HCT116 (cell line): ENCODE measurements at regions not wholly inside any gene's neighbourhood (a gene's known extent, or its start where the extent isn't known, plus 50 kb on each side); places are given as distances from the start of the nearest gene placed in this dataset.

Source experiments
- ATAC-seq: fragments of 200-7000 bp; cut with Tn5 transposase; 2 replicates; pipeline ENCODE4 v1.9.1; 2020; ENCODE audit warnings: mild to moderate bottlenecking, moderate library complexity
- BruUV-seq: library from RNA; stranded (reverse); fragments of 400-500 nt; replicated peaks from 2 replicates; lab custom pipeline; 2021; lab: Mats Ljungman, UMichigan
- CTCF ChIA-PET: fragments of 300-600 bp; sonication (Branson Sonifier 250); formaldehyde crosslinking; loops from one replicate; lab custom pipeline; 2021; ENCODE audit warnings: antibody characterized with exemption; lab: Charles Lee
- POLR2A ChIA-PET: fragments of 300-600, 350-600 bp; sonication (Branson Sonifier 250); formaldehyde crosslinking; loops from one replicate; lab custom pipeline; 2021; ENCODE audit warnings: antibody characterized with exemption; lab: Charles Lee
- RAD21 ChIA-PET, 2 experiments: fragments of 300-600 bp; sonication (Branson Sonifier 250); formaldehyde crosslinking; loops; one replicate each; lab custom pipeline; 2023; ENCODE audit warnings: low total read pairs in 2 of 2; ENCODE audit not compliant: uncharacterized antibody in 2 of 2, unreplicated experiment in 2 of 2, low non-redundant PET in 1 of 2; lab: Charles Lee
- DNase-seq: peaks from one replicate; pipeline ENCODE4 v3.0.0-alpha.2; 2010; ENCODE audit warnings: low read depth, low spot score
- H2AFZ ChIP-seq: fragments of 200-600 bp; shearing (Covaris generic), sonication (generic); 2 replicates; pipeline ENCODE4 v1.6.1; 2017; ENCODE audit warnings: low read depth, mixed run types, mixed read lengths, antibody characterized with exemption, low read length; ENCODE audit not compliant: poor library complexity, severe bottlenecking
- H3K27ac ChIP-seq: 2 replicates; pipeline ENCODE4 v1.5.1; 2012; ENCODE audit warnings: low read depth, low read length
- H3K27me3 ChIP-seq: fragments of 200-600 bp; sonication (generic); 2 replicates; pipeline ENCODE4 v1.6.1; 2016; ENCODE audit warnings: mixed run types, low read length, mixed read lengths; ENCODE audit not compliant: insufficient read depth
- H3K36me3 ChIP-seq, 2 experiments: fragments of 200-500 bp in 1 of 2; fragments of 200-600 bp in 1 of 2; sonication (Bioruptor generic) in 1 of 2; sonication (generic) in 1 of 2; 2 replicates each; pipeline versions ENCODE4 v1.5.1 to v1.6.1; 2014 to 2016; ENCODE audit warnings: low read length in 2 of 2, inconsistent platforms in 1 of 2, mixed read lengths in 1 of 2, mixed run types in 1 of 2; ENCODE audit not compliant: insufficient read depth in 2 of 2, control insufficient read depth in 1 of 2
- H3K4me1 ChIP-seq, 2 experiments: fragments of 200-600 bp in 1 of 2; sonication (generic) in 1 of 2; 2 replicates each; pipeline versions ENCODE4 v1.5.1 to v1.6.1; 2012 to 2017; ENCODE audit warnings: low read length in 2 of 2, inconsistent platforms in 1 of 2, mild to moderate bottlenecking in 1 of 2, mixed read lengths in 1 of 2, mixed run types in 1 of 2, moderate library complexity in 1 of 2; ENCODE audit not compliant: insufficient read depth in 2 of 2, control insufficient read depth in 1 of 2
- H3K4me2 ChIP-seq: fragments of 200-600 bp; sonication (generic); 2 replicates; pipeline ENCODE4 v1.6.1; 2017; ENCODE audit warnings: mixed run types, low read length, mixed read lengths
- H3K4me3 ChIP-seq, 2 experiments: fragments of 200-600 bp in 1 of 2; sonication (generic) in 1 of 2; replicated peaks in 1 of 2; 2 replicates each; pipeline ENCODE4 v1.5.1; 2011 to 2016; ENCODE audit warnings: low read length in 2 of 2, control low read depth in 1 of 2, low read depth in 1 of 2, mild to moderate bottlenecking in 1 of 2, mixed read lengths in 1 of 2, mixed run types in 1 of 2
- H3K79me2 ChIP-seq: fragments of 200-600 bp; sonication (generic); 2 replicates; pipeline ENCODE4 v1.6.1; 2017; ENCODE audit warnings: mild to moderate bottlenecking, mixed run types, low read length, moderate library complexity, mixed read lengths; ENCODE audit not compliant: insufficient read depth
- H3K9ac ChIP-seq: fragments of 200-600 bp; sonication (generic); 2 replicates; pipeline ENCODE4 v1.6.1; 2016; ENCODE audit warnings: low read length, mixed read lengths
- H3K9me2 ChIP-seq: fragments of 200-600 bp; sonication (generic), shearing (Covaris generic); 2 replicates; pipeline ENCODE4 v1.6.1; 2017; ENCODE audit warnings: mixed run types, mild to moderate bottlenecking, moderate library complexity; ENCODE audit not compliant: insufficient read depth
- H3K9me3 ChIP-seq, 2 experiments: fragments of 200-500 bp in 1 of 2; fragments of 200-600 bp in 1 of 2; sonication (Bioruptor generic) in 1 of 2; sonication (generic) in 1 of 2; 2 replicates each; pipeline ENCODE4 v1.6.1; 2014 to 2017; ENCODE audit warnings: low read length in 2 of 2, mixed read lengths in 2 of 2, inconsistent platforms in 1 of 2, low read depth in 1 of 2, mild to moderate bottlenecking in 1 of 2, mixed run types in 1 of 2, moderate library complexity in 1 of 2; ENCODE audit not compliant: control insufficient read depth in 1 of 2, insufficient read depth in 1 of 2
- H4K20me1 ChIP-seq: fragments of 200-600 bp; sonication (generic), shearing (Covaris generic); 2 replicates; pipeline ENCODE4 v1.6.1; 2017; ENCODE audit warnings: mixed run types, mild to moderate bottlenecking, moderate library complexity; ENCODE audit not compliant: insufficient read depth
- ATF3 ChIP-seq: IDR thresholded peaks from 2 replicates; pipeline ENCODE4 v1.6.1; 2012
- CBX3 ChIP-seq: IDR thresholded peaks from 2 replicates; pipeline ENCODE4 v1.6.1; 2012; ENCODE audit warnings: low read depth
- CEBPB ChIP-seq: IDR thresholded peaks from 2 replicates; pipeline ENCODE4 v1.6.1; 2012; ENCODE audit warnings: low read depth
- ELF1 ChIP-seq: IDR thresholded peaks from 2 replicates; pipeline ENCODE4 v1.6.1; 2012; ENCODE audit warnings: low read depth, borderline replicate concordance
- EZH2phosphoT487 ChIP-seq: fragments of 200-600 bp; IDR thresholded peaks from 2 replicates; pipeline ENCODE4 v1.6.1; 2018; ENCODE audit warnings: antibody characterized with exemption, borderline replicate concordance
- JUND ChIP-seq: IDR thresholded peaks from 2 replicates; pipeline ENCODE4 v1.6.1; 2012
- POLR2A ChIP-seq: IDR thresholded peaks from 2 replicates; pipeline ENCODE4 v1.7.0; 2011; ENCODE audit warnings: borderline replicate concordance; ENCODE audit not compliant: insufficient read depth, insufficient read length; ENCODE audit errors: extremely low read depth
- POLR2AphosphoS5 ChIP-seq: IDR thresholded peaks from 2 replicates; pipeline ENCODE4 v1.6.1; 2011; ENCODE audit warnings: mild to moderate bottlenecking, low read depth, low read length, moderate library complexity
- SIN3A ChIP-seq: IDR thresholded peaks from 2 replicates; pipeline ENCODE4 v1.6.1; 2012; ENCODE audit warnings: low read depth
- SP1 ChIP-seq: IDR thresholded peaks from 2 replicates; pipeline ENCODE4 v1.6.1; 2012; ENCODE audit warnings: low read depth
- SRF ChIP-seq: IDR thresholded peaks from 2 replicates; pipeline ENCODE4 v1.6.1; 2012; ENCODE audit warnings: low read depth
- TCF7L2 ChIP-seq: IDR thresholded peaks from 2 replicates; pipeline ENCODE4 v1.7.0; 2011; ENCODE audit warnings: borderline replicate concordance, inconsistent platforms; ENCODE audit not compliant: insufficient read depth, insufficient read length; ENCODE audit errors: extremely low read depth
- YY1 ChIP-seq: IDR thresholded peaks from 2 replicates; pipeline ENCODE4 v1.6.1; 2011; ENCODE audit warnings: low read length, low read depth, moderate library complexity, mild to moderate bottlenecking; ENCODE audit not compliant: insufficient replicate concordance; ENCODE audit errors: extremely low read depth
- ZBTB33 ChIP-seq: IDR thresholded peaks from 2 replicates; pipeline ENCODE4 v1.6.1; 2011; ENCODE audit warnings: mild to moderate bottlenecking, low read length, moderate library complexity; ENCODE audit not compliant: insufficient replicate concordance; ENCODE audit errors: extremely low read depth
- ZFX ChIP-seq: fragments of 450-650 bp; IDR thresholded peaks from 2 replicates; pipeline ENCODE4 v1.6.1; 2017
- ZNF274 ChIP-seq: fragments of 200-500 bp; sonication (Bioruptor generic); IDR thresholded peaks from 2 replicates; pipeline ENCODE4 v1.6.1; 2014; ENCODE audit warnings: mild to moderate bottlenecking, low read depth, low read length, inconsistent platforms
- intact Hi-C: fragments of 100-400 bp; cut with micrococcal nuclease; formaldehyde crosslinking; loops from 2 replicates; pipeline ENCODE4 v1.10.0; 2022
- TF ChIP-seq, protein P1 (sequence below): IDR thresholded peaks from 2 replicates; pipeline ENCODE4 v1.6.1; 2012
- TF ChIP-seq, protein P2 (sequence below): IDR thresholded peaks from 2 replicates; pipeline ENCODE4 v1.6.1; 2012; ENCODE audit warnings: low read depth
- TF ChIP-seq, protein P3 (sequence below), 3 experiments: fragments of 200-600 bp in 1 of 3; sonication (generic) in 1 of 3; IDR thresholded peaks in 2 of 3; conservative IDR thresholded peaks in 1 of 3; 2 replicates each; pipeline ENCODE4 v1.5.1; 2012 to 2017; ENCODE audit warnings: low read depth in 2 of 3, low read length in 2 of 3, antibody characterized with exemption in 1 of 3, borderline replicate concordance in 1 of 3, control low read depth in 1 of 3, mild to moderate bottlenecking in 1 of 3, mixed read lengths in 1 of 3, mixed run types in 1 of 3, moderate library complexity in 1 of 3; ENCODE audit not compliant: insufficient read depth in 1 of 3

DNA sequence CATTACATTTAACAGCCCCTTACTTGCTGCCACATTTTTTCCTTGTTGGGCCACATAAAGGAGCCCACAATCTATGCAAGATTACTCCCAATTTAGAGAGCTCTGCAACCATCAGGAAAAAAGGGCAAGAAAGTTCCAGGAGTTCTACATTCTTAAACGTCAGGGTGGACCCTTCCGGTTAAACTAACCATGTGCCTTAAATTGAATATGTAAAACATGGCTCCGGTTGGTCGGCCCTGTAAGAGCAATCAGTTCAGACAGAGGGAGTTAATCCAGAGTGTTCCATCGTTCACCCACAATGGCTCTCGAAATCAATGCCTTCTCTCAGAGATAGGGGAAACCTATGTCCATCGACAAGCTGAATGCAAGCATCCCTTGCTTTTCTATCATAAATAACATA lies 253.7 kb upstream of the PFKP start:
- no peaks in the 10 kb centered on the region for H3K4me1 ChIP-seq
- TF ChIP-seq POLR2AphosphoS5 (no peak), SIN3A (no peak), ATF3 (no peak), ZBTB33 (no peak), ZFX (no peak), ELF1 (no peak), CEBPB (no peak), JUND (no peak), SRF (no peak), SP1 (no peak), CBX3 (no peak), TCF7L2 (no peak), EZH2phosphoT487 (no peak), POLR2A (no peak), YY1 (no peak), ZNF274 (no peak)
- TF ChIP-seq, protein P1, sequence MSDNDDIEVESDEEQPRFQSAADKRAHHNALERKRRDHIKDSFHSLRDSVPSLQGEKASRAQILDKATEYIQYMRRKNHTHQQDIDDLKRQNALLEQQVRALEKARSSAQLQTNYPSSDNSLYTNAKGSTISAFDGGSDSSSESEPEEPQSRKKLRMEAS, result no peak
- TF ChIP-seq, protein P2, sequence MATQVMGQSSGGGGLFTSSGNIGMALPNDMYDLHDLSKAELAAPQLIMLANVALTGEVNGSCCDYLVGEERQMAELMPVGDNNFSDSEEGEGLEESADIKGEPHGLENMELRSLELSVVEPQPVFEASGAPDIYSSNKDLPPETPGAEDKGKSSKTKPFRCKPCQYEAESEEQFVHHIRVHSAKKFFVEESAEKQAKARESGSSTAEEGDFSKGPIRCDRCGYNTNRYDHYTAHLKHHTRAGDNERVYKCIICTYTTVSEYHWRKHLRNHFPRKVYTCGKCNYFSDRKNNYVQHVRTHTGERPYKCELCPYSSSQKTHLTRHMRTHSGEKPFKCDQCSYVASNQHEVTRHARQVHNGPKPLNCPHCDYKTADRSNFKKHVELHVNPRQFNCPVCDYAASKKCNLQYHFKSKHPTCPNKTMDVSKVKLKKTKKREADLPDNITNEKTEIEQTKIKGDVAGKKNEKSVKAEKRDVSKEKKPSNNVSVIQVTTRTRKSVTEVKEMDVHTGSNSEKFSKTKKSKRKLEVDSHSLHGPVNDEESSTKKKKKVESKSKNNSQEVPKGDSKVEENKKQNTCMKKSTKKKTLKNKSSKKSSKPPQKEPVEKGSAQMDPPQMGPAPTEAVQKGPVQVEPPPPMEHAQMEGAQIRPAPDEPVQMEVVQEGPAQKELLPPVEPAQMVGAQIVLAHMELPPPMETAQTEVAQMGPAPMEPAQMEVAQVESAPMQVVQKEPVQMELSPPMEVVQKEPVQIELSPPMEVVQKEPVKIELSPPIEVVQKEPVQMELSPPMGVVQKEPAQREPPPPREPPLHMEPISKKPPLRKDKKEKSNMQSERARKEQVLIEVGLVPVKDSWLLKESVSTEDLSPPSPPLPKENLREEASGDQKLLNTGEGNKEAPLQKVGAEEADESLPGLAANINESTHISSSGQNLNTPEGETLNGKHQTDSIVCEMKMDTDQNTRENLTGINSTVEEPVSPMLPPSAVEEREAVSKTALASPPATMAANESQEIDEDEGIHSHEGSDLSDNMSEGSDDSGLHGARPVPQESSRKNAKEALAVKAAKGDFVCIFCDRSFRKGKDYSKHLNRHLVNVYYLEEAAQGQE, result no peak
- TF ChIP-seq, protein P3, sequence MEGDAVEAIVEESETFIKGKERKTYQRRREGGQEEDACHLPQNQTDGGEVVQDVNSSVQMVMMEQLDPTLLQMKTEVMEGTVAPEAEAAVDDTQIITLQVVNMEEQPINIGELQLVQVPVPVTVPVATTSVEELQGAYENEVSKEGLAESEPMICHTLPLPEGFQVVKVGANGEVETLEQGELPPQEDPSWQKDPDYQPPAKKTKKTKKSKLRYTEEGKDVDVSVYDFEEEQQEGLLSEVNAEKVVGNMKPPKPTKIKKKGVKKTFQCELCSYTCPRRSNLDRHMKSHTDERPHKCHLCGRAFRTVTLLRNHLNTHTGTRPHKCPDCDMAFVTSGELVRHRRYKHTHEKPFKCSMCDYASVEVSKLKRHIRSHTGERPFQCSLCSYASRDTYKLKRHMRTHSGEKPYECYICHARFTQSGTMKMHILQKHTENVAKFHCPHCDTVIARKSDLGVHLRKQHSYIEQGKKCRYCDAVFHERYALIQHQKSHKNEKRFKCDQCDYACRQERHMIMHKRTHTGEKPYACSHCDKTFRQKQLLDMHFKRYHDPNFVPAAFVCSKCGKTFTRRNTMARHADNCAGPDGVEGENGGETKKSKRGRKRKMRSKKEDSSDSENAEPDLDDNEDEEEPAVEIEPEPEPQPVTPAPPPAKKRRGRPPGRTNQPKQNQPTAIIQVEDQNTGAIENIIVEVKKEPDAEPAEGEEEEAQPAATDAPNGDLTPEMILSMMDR (IDR thresholded peaks at IDR 0.05 in 2 of 3, conservative IDR thresholded peaks at IDR 0.05 in 1 of 3; ENCODE audit: borderline replicate concordance in 1 of 3, insufficient read depth in 1 of 3, low read depth in 2 of 3, low read length in 2 of 3), result no peak
- intact Hi-C loops, result no loop called here
- H3K36me3 ChIP-seq, result no peaks in the 10 kb centered on the region
- BruUV-seq, result no TSS peak
- DNase-seq (no peak), ATAC-seq (no peak)
- ChIA-PET CTCF (no interaction called here), POLR2A (no interaction called here), RAD21 (no interaction called here)
- no peak overlapping the region for H3K9ac ChIP-seq
- H4K20me1 ChIP-seq, result no peaks in the 10 kb centered on the region
- no peaks in the 10 kb centered on the region for H3K9me3 ChIP-seq
- H3K79me2 ChIP-seq, result no peaks in the 10 kb centered on the region
- H3K4me2 ChIP-seq, result no peak overlapping the region
- H3K4me3 ChIP-seq, result no peak overlapping the region
- no peaks in the 10 kb centered on the region for H3K9me2 ChIP-seq
- peaks cover 19% of the 10 kb centered on the region for H3K27me3 ChIP-seq
- no peak overlapping the region for H2AFZ ChIP-seq
- H3K27ac ChIP-seq, result no peak overlapping the region
